Thyroid gland (tissue), 4 donors: ENCODE measurements at regions not wholly inside any gene's neighbourhood (a gene's known extent, or its start where the extent isn't known, plus 50 kb on each side); places are given as distances from the start of the nearest gene placed in this dataset.

ENCODE experiments used
- DNase-seq, 2 donors: peaks; one replicate each; pipeline ENCODE4 v3.0.0-alpha.2; 2019
- H3K27ac ChIP-seq, 3 donors: fragments of 200-600 bp; sonication (generic); 1 replicate in 2 of 3; 2 replicates in 1 of 3; pipeline ENCODE4 v1.5.1; 2016 to 2019; ENCODE audit warnings: mild to moderate bottlenecking in 1 of 3, moderate library complexity in 1 of 3
- H3K27me3 ChIP-seq: fragments of 200-600 bp; sonication (generic); one replicate; pipeline ENCODE4 v1.5.1; 2019
- H3K36me3 ChIP-seq, 2 donors: fragments of 200-600 bp; sonication (generic); one replicate each; pipeline ENCODE4 v1.5.1; 2016 to 2019
- H3K4me1 ChIP-seq, 2 donors: fragments of 200-600 bp; sonication (generic); one replicate each; pipeline ENCODE4 v1.5.1; 2017 to 2019
- H3K4me3 ChIP-seq, 3 donors: fragments of 200-600 bp; sonication (generic); replicated peaks in 1 of 3; 1 replicate in 2 of 3; 2 replicates in 1 of 3; pipeline ENCODE4 v1.5.1; 2016; ENCODE audit warnings: mild to moderate bottlenecking in 1 of 3
- H3K9me3 ChIP-seq: fragments of 200-600 bp; sonication (generic); one replicate; pipeline ENCODE4 v1.5.1; 2017
- CTCF ChIP-seq, 6 experiments: fragments of 200-600 bp in 3 of 6; fragments of 450-650 bp in 3 of 6; sonication (generic) in 3 of 6; IDR thresholded peaks; one replicate each; pipeline ENCODE4 v1.5.1; 2016 to 2019; ENCODE audit warnings: antibody characterized with exemption in 6 of 6, mild to moderate bottlenecking in 2 of 6, inconsistent platforms in 1 of 6, moderate library complexity in 1 of 6
- POLR2A ChIP-seq, 2 donors: fragments of 450-650 bp; IDR thresholded peaks; one replicate each; pipeline ENCODE4 v1.6.1; 2017; ENCODE audit warnings: antibody characterized with exemption in 2 of 2, mild to moderate bottlenecking in 2 of 2, moderate library complexity in 1 of 2
- WGBS, 2 donors: methylation state at CpG; one replicate each; pipeline ENCODE4 v1.1.5; 2017; 5-methylcytosine and 5-hydroxymethylcytosine counted together
- intact Hi-C: fragments of 100-400 bp; cut with DNase I; formaldehyde crosslinking; loops from one replicate; pipeline ENCODE4 v1.15.1; 2023

- TF ChIP-seq CTCF (IDR thresholded peaks at IDR 0.05): no peak
- TF ChIP-seq POLR2A (IDR thresholded peaks at IDR 0.05): no peak
- H3K4me1 ChIP-seq: no peaks in the 10 kb centered on the region
- intact Hi-C loops: no loop called here
- no peak overlapping the region for H3K27ac ChIP-seq
- WGBS, 2 donors: 85 to 87% methylated on average over 7 of the region's 7 CpGs
- H3K9me3 ChIP-seq: no peaks in the 10 kb centered on the region
- no peaks in the 10 kb centered on the region for H3K27me3 ChIP-seq
- no peaks in the 10 kb centered on the region for H3K36me3 ChIP-seq
- DNase-seq: no peak
- H3K4me3 ChIP-seq: no peak overlapping the region
Observed at GRCh38 chr7:142405122-142405765, 147.4 kb upstream of the PRSS58 start.

- WGBS, 2 donors: 73 to 83% methylated on average over 3 of the region's 3 CpGs
- Histone ChIP-seq H3K27ac (no peak overlapping the region), H3K9me3 (no peaks in the 10 kb centered on the region), H3K4me3 (no peak overlapping the region), H3K36me3 (no peaks in the 10 kb centered on the region), H3K4me1 (no peaks in the 10 kb centered on the region), H3K27me3 (no peaks in the 10 kb centered on the region)
- TF ChIP-seq CTCF (IDR thresholded peaks at IDR 0.05) (no peak), POLR2A (IDR thresholded peaks at IDR 0.05) (no peak)
- no peak for DNase-seq
- intact Hi-C loops: no loop called here
Observed at GRCh38 chr7:142401951-142402350, 144.1 kb upstream of the PRSS58 start.

- H3K4me3 ChIP-seq: no peak overlapping the region
- 83 to 95% methylated on average over 5 of the region's 5 CpGs for WGBS, 2 donors
- DNase-seq: no peak
- intact Hi-C loops: no loop called here
- no peak overlapping the region for H3K27ac ChIP-seq
- H3K4me1 ChIP-seq: no peaks in the 10 kb centered on the region
- no peaks in the 10 kb centered on the region for H3K27me3 ChIP-seq
- no peaks in the 10 kb centered on the region for H3K9me3 ChIP-seq
- H3K36me3 ChIP-seq: no peaks in the 10 kb centered on the region
- TF ChIP-seq CTCF (IDR thresholded peaks at IDR 0.05) (no peak), POLR2A (IDR thresholded peaks at IDR 0.05) (no peak)
Observed at GRCh38 chr7:142400042-142400533, 142.2 kb upstream of the PRSS58 start.

- H3K27me3 ChIP-seq: no peaks in the 10 kb centered on the region
- peak in 1 of 2 donors; percentile 15 for DNase-seq
- H3K36me3 ChIP-seq: no peaks in the 10 kb centered on the region
- no peaks in the 10 kb centered on the region for H3K4me1 ChIP-seq
- no peaks in the 10 kb centered on the region for H3K9me3 ChIP-seq
- H3K27ac ChIP-seq: no peak overlapping the region
- TF ChIP-seq POLR2A (IDR thresholded peaks at IDR 0.05) (no peak), CTCF (IDR thresholded peaks at IDR 0.05) (no peak)
- intact Hi-C loops: no loop called here
- no peak overlapping the region for H3K4me3 ChIP-seq
- WGBS, 2 donors: 69 to 74% methylated on average over 6 of the region's 6 CpGs
Observed at GRCh38 chr7:142391191-142391992, 133.5 kb upstream of the PRSS58 start.

- WGBS, 2 donors: 54 to 61% methylated on average over 7 of the region's 7 CpGs
- intact Hi-C loops: no loop called here
- H3K36me3 ChIP-seq: no peaks in the 10 kb centered on the region
Observed at GRCh38 chr7:142389544-142389943, 131.7 kb upstream of the PRSS58 start.

More at GRCh38 chr7:142389544-142389943, 131.7 kb upstream of the PRSS58 start:
- no peaks in the 10 kb centered on the region for H3K9me3 ChIP-seq
- no peaks in the 10 kb centered on the region for H3K27me3 ChIP-seq
- no peak overlapping the region for H3K4me3 ChIP-seq
- no peak overlapping the region for H3K27ac ChIP-seq
- DNase-seq: no peak
- no peaks in the 10 kb centered on the region for H3K4me1 ChIP-seq
- TF ChIP-seq POLR2A (IDR thresholded peaks at IDR 0.05): no peak
- no peak for TF ChIP-seq CTCF (IDR thresholded peaks at IDR 0.05)
